ENCODE measurements at regions not wholly inside any gene's neighbourhood (a gene's known extent, or its start where the extent isn't known, plus 50 kb on each side); places are given as distances from the start of the nearest gene placed in this dataset.

DNA sequence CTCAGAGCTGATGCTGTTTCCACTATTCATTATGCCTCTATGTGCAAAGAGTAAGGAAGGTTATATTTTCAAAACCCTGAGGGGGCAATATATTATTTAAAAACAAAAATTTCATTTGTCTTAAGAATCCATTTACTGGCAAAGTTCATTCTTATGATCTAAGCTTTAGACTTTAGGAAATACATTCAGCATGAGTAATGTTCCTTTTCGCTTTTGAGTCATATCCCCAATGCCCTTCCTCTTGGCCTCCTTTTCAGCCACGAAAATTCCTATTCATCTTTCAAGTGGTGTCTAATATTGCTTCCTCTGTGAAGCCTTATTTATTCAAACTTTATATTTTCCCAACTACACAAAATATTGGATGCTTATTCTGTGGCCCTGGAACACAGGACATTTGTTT, 1317.0 kb downstream of the PCDH9 start:
- Histone ChIP-seq H3K4me3 (ENCODE audit: low read length) (no peak overlapping the region), H3K27me3 (ENCODE audit: insufficient read depth, low read length) (no peaks in the 10 kb centered on the region), H3K36me3 (ENCODE audit: insufficient read depth, low read depth, low read length) (no peaks in the 10 kb centered on the region), H3K27ac (ENCODE audit: low read length) (no peak overlapping the region), H3K4me1 (ENCODE audit: insufficient read depth, low read length) (no peaks in the 10 kb centered on the region), H3K9me3 (ENCODE audit: insufficient read depth, low read depth, low read length) (no peaks in the 10 kb centered on the region), H3K9ac (ENCODE audit: low read depth, low read length) (no peak overlapping the region)

DNA sequence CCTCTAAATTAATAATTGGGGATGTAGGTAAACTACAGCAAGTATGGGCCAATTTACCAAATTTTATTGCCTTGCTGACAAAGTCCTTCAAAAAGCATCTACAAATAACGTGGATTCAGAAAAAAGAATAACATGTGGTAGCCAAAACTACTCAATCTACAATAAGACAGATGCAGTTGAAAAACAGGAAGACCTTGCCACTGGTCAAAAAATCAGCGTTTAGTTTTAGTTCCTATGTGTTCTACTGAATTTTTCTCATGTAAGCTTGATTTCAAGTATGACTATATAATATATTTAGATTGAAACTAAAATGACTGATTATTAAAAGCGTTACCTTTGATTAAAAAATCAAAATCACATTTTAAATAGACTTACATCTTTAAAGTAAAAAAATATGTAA, 1317.6 kb downstream of the PCDH9 start:
- Histone ChIP-seq H3K4me3 (ENCODE audit: low read length) (no peak overlapping the region), H3K27me3 (ENCODE audit: insufficient read depth, low read length) (no peaks in the 10 kb centered on the region), H3K27ac (ENCODE audit: low read length) (no peak overlapping the region), H3K4me1 (ENCODE audit: insufficient read depth, low read length) (no peaks in the 10 kb centered on the region), H3K9ac (ENCODE audit: low read depth, low read length) (no peak overlapping the region), H3K36me3 (ENCODE audit: insufficient read depth, low read depth, low read length) (no peaks in the 10 kb centered on the region), H3K9me3 (ENCODE audit: insufficient read depth, low read depth, low read length) (no peaks in the 10 kb centered on the region)

DNA sequence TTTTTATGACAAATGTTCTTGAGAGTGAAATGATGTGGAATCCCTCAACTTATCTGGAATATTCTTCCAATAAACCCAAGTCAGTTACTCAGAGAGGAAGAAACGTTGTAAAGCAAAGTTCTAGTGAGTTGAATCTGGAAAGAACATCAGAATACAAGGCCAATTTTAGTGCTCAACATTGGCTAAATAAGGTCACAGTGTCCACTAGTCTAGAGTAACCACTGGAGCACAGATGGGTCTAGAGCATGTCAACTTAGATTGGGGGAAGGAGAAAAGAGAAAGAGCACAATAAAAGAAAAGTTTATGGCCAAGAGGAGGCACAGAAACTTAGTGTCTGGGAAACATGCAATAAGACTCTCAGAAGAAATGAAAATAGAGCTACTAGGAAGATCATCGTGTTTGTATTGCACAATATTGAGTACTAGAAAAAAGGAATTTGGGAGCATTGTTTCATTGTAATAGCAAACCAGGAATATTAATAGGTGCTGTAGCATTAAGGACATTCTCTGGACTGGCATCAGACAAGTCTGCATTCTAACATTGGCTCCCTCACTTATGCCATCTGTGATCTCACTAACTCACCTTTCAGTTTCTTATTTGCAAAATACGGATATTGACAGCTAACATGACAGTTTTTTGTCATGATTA, 1318.5 kb downstream of the PCDH9 start:
- H3K4me1 ChIP-seq (ENCODE audit: insufficient read depth, low read length), result no peaks in the 10 kb centered on the region
- H3K27me3 ChIP-seq (ENCODE audit: insufficient read depth, low read length), result no peaks in the 10 kb centered on the region
- no peak overlapping the region for H3K9ac ChIP-seq (ENCODE audit: low read depth, low read length)
- H3K9me3 ChIP-seq (ENCODE audit: insufficient read depth, low read depth, low read length), result no peaks in the 10 kb centered on the region
- H3K36me3 ChIP-seq (ENCODE audit: insufficient read depth, low read depth, low read length), result no peaks in the 10 kb centered on the region
- H3K27ac ChIP-seq (ENCODE audit: low read length), result no peak overlapping the region
- H3K4me3 ChIP-seq (ENCODE audit: low read length), result no peak overlapping the region

DNA sequence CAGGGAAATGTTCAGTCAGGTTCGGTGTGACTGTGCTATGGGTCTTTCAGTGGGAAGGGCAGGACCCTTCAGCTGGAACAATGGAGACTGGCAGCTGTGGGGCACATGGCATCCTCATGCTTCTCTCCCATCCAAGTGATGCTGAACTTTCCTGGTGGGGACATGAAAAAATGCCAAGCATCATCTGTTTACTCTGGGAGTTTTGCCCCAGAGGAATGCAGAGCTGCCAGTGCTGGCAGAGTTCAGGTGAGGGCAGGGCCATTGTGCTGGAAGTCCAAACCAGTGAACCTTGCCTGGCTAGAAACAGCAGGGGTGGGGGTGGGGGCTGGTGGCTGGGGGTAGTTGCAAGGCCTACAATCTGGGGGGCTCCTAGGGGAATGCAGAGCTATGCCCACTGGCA, 1320.6 kb downstream of the PCDH9 start:
- no peaks in the 10 kb centered on the region for H3K36me3 ChIP-seq (ENCODE audit: insufficient read depth, low read depth, low read length)
- H3K9ac ChIP-seq (ENCODE audit: low read depth, low read length), result no peak overlapping the region
- no peak overlapping the region for H3K4me3 ChIP-seq (ENCODE audit: low read length)
- H3K27ac ChIP-seq (ENCODE audit: low read length), result no peak overlapping the region
- H3K4me1 ChIP-seq (ENCODE audit: insufficient read depth, low read length), result no peaks in the 10 kb centered on the region
- H3K27me3 ChIP-seq (ENCODE audit: insufficient read depth, low read length), result no peaks in the 10 kb centered on the region
- no peaks in the 10 kb centered on the region for H3K9me3 ChIP-seq (ENCODE audit: insufficient read depth, low read depth, low read length)

DNA sequence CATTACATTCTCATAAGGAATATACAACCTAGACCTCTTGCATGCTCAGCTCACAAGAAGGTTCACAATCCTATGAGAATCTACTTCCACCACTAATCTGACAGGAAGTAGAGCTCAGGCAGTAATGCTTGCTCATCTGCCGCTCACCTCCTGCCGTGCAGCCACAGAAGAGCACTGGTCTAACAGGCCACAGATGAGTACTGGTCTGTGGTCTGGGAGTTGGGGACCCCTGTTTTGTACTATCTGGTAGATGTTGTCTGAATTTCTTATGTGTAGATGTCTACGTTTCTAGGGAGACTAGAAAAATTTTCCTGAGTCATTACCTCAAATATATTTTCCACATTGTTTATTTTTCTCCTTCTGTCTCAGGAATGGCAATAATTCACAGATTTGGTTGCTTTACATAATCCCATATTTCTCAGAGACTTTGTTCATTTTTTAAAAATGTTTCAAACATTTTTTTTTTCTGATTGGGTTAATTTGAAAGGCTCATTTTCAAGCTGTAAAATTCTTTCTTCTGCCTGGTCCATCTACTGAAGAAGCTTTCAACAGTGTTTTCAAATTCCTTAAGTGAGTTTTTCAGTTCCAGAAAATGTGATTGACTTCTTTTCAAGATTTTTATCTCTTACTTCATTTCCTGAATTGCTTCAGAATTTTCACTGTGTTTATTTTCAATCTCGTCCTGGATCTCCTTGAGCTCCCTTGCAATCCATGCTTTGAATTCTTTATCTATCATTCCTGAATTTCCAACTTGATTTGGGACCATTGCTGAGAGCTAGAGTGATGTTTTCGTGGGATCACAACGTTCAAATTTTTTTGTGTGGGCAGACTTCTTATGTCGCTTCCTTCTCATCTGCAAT, 1322.2 kb downstream of the PCDH9 start:
- Histone ChIP-seq H3K27me3 (ENCODE audit: insufficient read depth, low read length) (no peaks in the 10 kb centered on the region), H3K9me3 (ENCODE audit: insufficient read depth, low read depth, low read length) (no peaks in the 10 kb centered on the region), H3K9ac (ENCODE audit: low read depth, low read length) (no peak overlapping the region), H3K4me1 (ENCODE audit: insufficient read depth, low read length) (no peaks in the 10 kb centered on the region), H3K36me3 (ENCODE audit: insufficient read depth, low read depth, low read length) (no peaks in the 10 kb centered on the region), H3K27ac (ENCODE audit: low read length) (no peak overlapping the region), H3K4me3 (ENCODE audit: low read length) (no peak overlapping the region)

DNA sequence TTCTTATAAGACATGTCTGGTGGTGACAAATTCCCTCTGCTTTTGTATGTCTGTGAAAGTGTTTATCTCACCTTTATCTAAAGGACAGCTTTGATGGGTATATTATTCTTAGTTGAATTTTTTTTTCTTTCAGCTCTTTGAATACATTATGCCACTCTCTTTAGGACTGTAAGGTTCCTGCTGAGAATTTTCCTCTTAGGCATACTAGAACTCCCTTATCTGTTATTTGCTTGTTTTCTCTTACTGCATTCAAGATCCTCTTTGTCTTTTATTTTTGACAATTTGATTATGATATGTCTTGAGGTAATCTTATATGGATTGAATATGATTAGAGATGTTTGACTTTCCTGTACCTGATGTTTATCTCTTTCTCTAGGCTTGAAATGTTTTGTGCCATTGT, 1328.4 kb downstream of the PCDH9 start:
- no peaks in the 10 kb centered on the region for H3K36me3 ChIP-seq (ENCODE audit: insufficient read depth, low read depth, low read length)
- H3K27ac ChIP-seq (ENCODE audit: low read length), result no peak overlapping the region
- no peak overlapping the region for H3K9ac ChIP-seq (ENCODE audit: low read depth, low read length)
- H3K4me1 ChIP-seq (ENCODE audit: insufficient read depth, low read length), result no peaks in the 10 kb centered on the region
- no peak overlapping the region for H3K4me3 ChIP-seq (ENCODE audit: low read length)
- no peaks in the 10 kb centered on the region for H3K27me3 ChIP-seq (ENCODE audit: insufficient read depth, low read length)
- H3K9me3 ChIP-seq (ENCODE audit: insufficient read depth, low read depth, low read length), result no peaks in the 10 kb centered on the region

DNA sequence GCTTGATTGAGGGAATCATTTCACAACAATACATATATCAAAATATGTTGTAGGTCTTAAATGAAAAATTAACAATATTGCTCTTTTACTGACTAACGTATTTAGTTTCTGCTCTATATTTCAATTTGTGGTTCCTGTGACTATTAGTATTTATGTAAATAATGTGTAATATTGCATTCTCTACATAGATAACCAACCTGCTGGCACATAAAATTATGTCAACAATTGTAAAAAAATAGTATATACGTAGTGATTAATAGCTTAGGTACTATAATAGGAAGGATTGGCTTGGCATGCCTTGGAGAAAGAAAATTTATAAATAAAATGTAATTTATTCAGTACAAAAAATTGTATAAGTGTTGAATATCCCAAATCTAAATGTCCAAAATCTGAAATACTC, 1336.1 kb downstream of the PCDH9 start:
- no peaks in the 10 kb centered on the region for H3K27me3 ChIP-seq (ENCODE audit: insufficient read depth, low read length)
- no peaks in the 10 kb centered on the region for H3K9me3 ChIP-seq (ENCODE audit: insufficient read depth, low read depth, low read length)
- no peak overlapping the region for H3K9ac ChIP-seq (ENCODE audit: low read depth, low read length)
- H3K4me1 ChIP-seq (ENCODE audit: insufficient read depth, low read length), result no peaks in the 10 kb centered on the region; the same call in 1 of the 2 replicates
- H3K27ac ChIP-seq (ENCODE audit: low read length), result no peak overlapping the region
- H3K36me3 ChIP-seq (ENCODE audit: insufficient read depth, low read depth, low read length), result no peaks in the 10 kb centered on the region
- H3K4me3 ChIP-seq (ENCODE audit: low read length), result no peak overlapping the region

DNA sequence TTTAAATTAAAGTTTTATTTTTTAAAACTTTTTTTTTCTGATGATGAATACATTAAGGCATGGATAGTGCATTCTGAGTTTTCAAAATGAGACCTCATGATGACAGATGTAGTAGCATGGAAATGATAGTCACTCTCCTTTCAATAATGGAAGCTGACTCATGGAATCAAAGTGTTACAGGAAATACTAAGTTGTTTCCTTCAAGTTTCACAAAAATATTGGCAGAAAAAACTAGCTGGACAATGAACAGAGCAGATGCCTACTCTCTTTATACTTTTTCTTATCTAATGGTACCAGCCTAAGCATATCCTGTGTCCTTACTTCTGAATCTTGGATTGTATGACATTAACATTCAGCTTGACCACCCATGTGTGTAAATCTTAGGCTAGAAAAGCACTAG, 1337.3 kb downstream of the PCDH9 start:
- Histone ChIP-seq H3K4me1 (ENCODE audit: insufficient read depth, low read length) (no peaks in the 10 kb centered on the region; the same call in 1 of the 2 replicates), H3K9me3 (ENCODE audit: insufficient read depth, low read depth, low read length) (no peaks in the 10 kb centered on the region), H3K27me3 (ENCODE audit: insufficient read depth, low read length) (no peaks in the 10 kb centered on the region), H3K9ac (ENCODE audit: low read depth, low read length) (no peak overlapping the region), H3K36me3 (ENCODE audit: insufficient read depth, low read depth, low read length) (no peaks in the 10 kb centered on the region), H3K27ac (ENCODE audit: low read length) (no peak overlapping the region), H3K4me3 (ENCODE audit: low read length) (no peak overlapping the region)

DNA sequence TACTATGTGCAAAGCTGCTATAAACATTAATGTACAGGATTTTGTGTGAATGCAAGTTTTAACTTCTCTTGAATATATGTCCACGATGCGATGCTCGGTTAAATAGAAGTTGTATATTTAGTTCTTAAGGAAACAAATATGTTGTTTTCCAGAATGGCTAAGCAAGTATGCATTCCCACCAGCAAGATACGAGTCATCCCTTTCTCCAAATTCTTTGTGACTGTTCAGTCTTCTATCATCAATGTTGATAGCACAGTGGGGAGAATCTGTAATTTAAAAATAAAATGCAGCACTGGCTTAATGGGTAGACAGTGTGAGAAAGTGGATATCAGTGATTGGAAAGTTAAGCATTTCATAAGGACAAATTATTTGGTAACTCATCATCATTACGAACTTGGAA, 1340.8 kb downstream of the PCDH9 start:
- no peaks in the 10 kb centered on the region for H3K27me3 ChIP-seq (ENCODE audit: insufficient read depth, low read length)
- no peak overlapping the region for H3K27ac ChIP-seq (ENCODE audit: low read length)
- no peaks in the 10 kb centered on the region for H3K9me3 ChIP-seq (ENCODE audit: insufficient read depth, low read depth, low read length)
- no peaks in the 10 kb centered on the region; the same call in 1 of the 2 replicates for H3K4me1 ChIP-seq (ENCODE audit: insufficient read depth, low read length)
- no peaks in the 10 kb centered on the region for H3K36me3 ChIP-seq (ENCODE audit: insufficient read depth, low read depth, low read length)
- H3K4me3 ChIP-seq (ENCODE audit: low read length), result no peak overlapping the region
- H3K9ac ChIP-seq (ENCODE audit: low read depth, low read length), result no peak overlapping the region

DNA sequence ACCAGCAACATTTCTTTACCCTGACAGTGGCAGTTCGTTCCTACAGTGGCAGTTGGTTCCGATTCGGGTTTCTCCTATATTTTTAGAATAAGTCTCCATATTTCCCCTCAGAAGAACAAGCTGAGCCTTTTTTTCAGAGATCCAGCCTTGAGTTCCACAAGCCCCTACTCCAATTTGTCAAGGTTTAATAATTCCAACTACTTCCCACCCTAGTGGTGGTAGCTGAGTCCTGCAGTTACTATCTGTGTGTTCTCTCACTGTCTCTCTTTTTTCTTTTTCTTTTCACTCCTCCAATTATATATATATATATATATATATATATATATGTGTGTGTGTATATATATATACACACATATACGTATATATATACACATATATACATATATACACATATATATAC, 1347.3 kb downstream of the PCDH9 start:
- H3K9ac ChIP-seq (ENCODE audit: low read depth, low read length), result no peak overlapping the region
- H3K27me3 ChIP-seq (ENCODE audit: insufficient read depth, low read length), result no peaks in the 10 kb centered on the region
- H3K27ac ChIP-seq (ENCODE audit: low read length), result no peak overlapping the region
- H3K36me3 ChIP-seq (ENCODE audit: insufficient read depth, low read depth, low read length), result no peaks in the 10 kb centered on the region
- H3K4me1 ChIP-seq (ENCODE audit: insufficient read depth, low read length), result no peaks in the 10 kb centered on the region
- H3K9me3 ChIP-seq (ENCODE audit: insufficient read depth, low read depth, low read length), result no peaks in the 10 kb centered on the region; the same call in 1 of the 2 replicates
- no peak overlapping the region for H3K4me3 ChIP-seq (ENCODE audit: low read length)

DNA sequence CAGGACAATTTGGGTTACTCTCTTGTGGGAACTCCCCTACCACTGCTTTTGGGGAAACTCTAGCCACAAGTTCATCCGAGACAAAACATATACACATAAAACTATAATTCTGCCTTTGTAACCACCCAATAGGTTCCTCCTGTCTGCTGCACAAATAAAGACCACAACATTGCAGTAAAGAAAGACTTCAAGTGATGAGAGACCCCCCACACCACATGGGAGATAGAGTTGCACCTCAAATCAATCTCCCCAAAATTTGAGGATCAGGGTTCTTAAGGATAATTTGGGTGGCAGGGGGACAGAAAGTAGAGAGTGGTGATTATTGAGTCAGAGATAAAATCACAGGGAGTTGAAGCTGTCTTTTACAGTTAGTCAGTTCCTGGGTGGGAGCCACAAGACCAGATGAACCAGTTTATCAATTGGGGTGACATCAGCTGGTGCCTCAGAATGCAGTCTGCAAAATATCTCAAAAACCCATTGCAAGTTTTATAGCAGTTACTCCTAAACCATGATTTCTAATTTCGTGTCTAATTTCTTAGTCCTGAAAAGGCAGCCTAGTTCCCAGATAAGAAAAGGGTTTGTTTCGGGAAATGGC, 1348.5 kb downstream of the PCDH9 start:
- Histone ChIP-seq H3K27ac (ENCODE audit: low read length) (no peak overlapping the region), H3K4me3 (ENCODE audit: low read length) (no peak overlapping the region), H3K36me3 (ENCODE audit: insufficient read depth, low read depth, low read length) (no peaks in the 10 kb centered on the region), H3K4me1 (ENCODE audit: insufficient read depth, low read length) (no peaks in the 10 kb centered on the region), H3K9ac (ENCODE audit: low read depth, low read length) (no peak overlapping the region), H3K27me3 (ENCODE audit: insufficient read depth, low read length) (no peaks in the 10 kb centered on the region), H3K9me3 (ENCODE audit: insufficient read depth, low read depth, low read length) (no peaks in the 10 kb centered on the region; the same call in 1 of the 2 replicates)

DNA sequence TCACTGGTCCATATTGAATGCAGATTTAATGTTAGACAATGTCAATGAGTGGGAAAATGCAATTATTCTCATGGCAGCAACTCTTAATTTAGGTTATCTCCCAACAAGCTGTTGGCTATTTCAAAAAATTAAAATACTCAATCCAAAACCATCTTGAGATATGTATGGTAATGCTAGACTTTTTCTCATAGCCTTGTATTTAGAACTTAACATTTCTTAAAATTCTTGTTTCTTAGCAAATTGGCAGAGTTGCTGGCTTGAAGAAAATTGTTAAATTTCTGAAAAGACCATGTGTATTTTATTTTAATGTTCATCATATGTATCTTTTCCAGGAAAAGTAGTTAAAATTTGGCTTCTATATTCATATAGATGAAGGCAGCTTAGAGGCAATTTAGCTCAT, 1355.1 kb downstream of the PCDH9 start:
- H3K9me3 ChIP-seq (ENCODE audit: insufficient read depth, low read depth, low read length), result no peaks in the 10 kb centered on the region; the same call in 1 of the 2 replicates
- no peaks in the 10 kb centered on the region for H3K4me1 ChIP-seq (ENCODE audit: insufficient read depth, low read length)
- no peaks in the 10 kb centered on the region for H3K36me3 ChIP-seq (ENCODE audit: insufficient read depth, low read depth, low read length)
- H3K27me3 ChIP-seq (ENCODE audit: insufficient read depth, low read length), result no peaks in the 10 kb centered on the region
- no peak overlapping the region for H3K27ac ChIP-seq (ENCODE audit: low read length)
- no peak overlapping the region for H3K4me3 ChIP-seq (ENCODE audit: low read length)
- H3K9ac ChIP-seq (ENCODE audit: low read depth, low read length), result no peak overlapping the region
